GM18511 (cell line): ENCODE measurements at regions not wholly inside any gene's neighbourhood (a gene's known extent, or its start where the extent isn't known, plus 50 kb on each side); places are given as distances from the start of the nearest gene placed in this dataset.
"Not testable (repeated sequence)": the region's sequence is repeated elsewhere in the genome, so short reads cannot be mapped to it uniquely, and the experiment has no call there.

Experiments
- ATAC-seq: cut with Tn5 transposase; IDR thresholded peaks from one replicate; pipeline ENCODE4 v1.9.1; 2021; ENCODE audit warnings: mild to moderate bottlenecking, moderate library complexity; ENCODE audit not compliant: unreplicated experiment

- no peak for ATAC-seq
These were observed 476.8 kb upstream of the CYLC2 start for GRCh38 chr9:102518324-102518723.

DNA sequence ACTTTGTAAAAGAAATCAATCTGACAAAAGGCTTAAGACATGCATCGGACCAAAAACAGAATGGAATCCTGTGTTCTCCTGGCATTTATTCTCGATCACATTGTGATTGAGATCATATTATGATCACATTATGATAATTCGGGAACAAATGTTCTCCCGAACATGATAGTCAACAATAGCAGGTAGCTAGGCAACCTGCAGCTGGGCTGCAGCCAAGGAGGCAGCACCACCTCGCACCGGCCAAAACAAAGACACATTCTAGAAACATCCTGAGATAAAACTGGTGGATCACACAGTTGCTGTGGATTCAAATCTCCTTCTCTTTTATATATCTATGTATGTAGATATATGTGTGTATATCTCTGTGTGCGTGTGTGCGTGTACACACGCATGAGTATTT is 480.6 kb upstream of the CYLC2 start:
- ATAC-seq, result no peak

DNA sequence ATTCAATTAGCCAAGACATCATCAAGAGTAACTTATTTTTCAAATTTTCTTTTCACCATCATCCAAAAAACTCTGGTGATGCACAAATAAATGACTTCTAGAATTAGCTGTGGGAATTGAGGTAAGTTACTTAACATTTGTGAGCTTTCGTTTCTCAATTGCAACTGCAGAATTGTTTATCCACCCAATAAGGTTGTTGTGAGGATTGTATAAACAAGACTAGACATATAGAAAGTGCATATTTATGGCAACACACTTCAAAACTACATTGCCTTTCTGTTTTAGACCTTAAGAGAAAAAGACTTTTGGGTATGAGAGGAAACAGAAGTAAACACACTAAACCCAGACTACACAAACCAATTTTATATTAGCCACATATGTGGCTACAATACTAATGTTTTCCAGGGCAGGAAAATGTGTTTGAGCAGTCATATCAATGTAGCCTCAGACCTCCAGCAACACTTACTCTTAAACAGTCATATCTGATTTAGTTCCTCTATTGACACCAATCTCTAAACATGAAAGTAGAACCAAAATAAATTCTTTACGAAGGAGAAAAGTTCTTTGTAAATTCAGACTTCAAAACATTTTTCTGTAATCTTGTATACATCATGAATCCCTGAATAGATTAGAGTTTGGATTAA is 488.0 kb upstream of the CYLC2 start:
- ATAC-seq, result peak; percentile 57

DNA sequence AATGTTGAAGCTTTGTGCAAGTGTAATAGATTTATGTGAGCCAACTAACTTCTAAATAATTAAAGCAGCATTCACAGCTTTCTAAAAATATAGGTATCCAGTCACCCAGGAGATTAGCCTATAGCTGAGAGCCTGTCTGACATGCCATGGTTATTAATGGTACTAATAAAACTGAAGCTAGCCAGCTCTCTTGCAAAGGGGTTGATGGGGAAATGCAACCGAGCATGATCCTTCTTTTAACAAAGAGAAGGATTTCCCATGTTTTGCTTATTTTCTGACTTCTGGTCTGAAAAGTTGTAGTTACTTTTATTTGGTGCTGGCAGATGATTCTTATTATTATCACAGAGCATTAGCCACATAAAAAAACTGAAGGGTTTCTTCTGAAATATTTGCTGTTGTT is 488.7 kb upstream of the CYLC2 start:
- no peak for ATAC-seq

GRCh38 chr9:102499468-102499867 is 495.7 kb upstream of the CYLC2 start:
- ATAC-seq, result peak; percentile 77

DNA sequence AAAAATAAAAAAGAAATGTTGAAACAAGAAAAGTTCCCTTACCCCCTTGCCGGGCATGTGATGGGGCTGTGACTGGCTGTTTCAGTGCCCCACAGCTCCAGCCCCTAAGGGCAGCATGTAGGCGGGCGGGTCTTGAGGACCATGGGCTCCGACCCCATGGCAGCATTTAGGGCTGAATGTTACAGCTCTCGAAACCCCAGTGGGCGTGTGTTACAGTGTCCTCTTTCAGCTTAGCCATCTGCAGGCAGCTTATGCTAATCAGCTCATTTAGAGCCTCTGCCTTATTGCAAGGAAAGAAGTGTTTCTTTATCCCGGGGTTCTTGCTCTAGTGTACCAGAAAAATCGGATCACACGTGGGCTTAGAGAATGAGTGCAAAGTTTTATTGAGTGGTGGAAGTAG is 497.4 kb upstream of the CYLC2 start:
- no peak for ATAC-seq

DNA sequence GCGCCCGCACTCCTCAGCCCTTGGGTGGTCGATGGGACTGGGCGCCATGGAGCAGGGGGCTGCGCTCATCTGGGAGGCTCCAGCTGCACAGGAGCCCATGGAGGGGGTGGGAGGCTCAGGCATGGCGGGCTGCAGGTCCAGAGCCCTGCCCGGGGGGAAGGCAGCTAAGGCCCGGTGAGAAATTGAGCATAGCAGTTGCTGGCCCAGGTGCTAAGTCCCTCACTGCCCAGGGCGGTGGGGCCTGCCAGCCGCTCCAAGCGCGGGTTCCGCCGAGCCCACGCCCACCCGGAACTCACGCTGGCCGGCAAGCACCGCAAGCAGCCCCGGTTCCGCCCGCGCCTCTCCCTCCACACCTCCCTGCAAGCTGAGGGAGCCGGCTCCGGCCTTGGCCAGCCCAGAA is 508.2 kb upstream of the CYLC2 start:
- not testable (repeated sequence) for ATAC-seq

- ATAC-seq, result no peak
These were observed 511.5 kb upstream of the CYLC2 start for GRCh38 chr9:102483651-102484050.

GRCh38 chr9:102482776-102483175 is 512.4 kb upstream of the CYLC2 start:
- ATAC-seq, result no peak

DNA sequence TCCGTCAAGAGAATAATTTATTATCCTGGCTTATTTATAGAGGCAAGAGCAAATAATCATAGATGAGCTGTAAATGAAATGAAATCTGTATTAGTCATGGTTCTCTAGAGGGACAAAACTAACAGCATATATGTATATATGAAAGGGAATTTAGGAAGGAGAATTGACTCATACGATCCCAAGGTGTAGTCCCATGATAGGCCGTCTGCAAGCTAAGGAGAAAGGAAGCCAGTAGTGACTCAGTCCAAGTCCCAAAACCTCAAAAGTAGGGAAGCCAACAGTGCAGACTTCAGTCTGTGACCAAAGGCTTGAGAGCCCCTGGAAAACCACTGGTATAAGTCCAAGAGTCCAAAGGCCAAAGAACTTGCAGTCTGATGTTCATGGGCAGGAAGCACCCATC is 515.9 kb upstream of the CYLC2 start:
- no peak for ATAC-seq

DNA sequence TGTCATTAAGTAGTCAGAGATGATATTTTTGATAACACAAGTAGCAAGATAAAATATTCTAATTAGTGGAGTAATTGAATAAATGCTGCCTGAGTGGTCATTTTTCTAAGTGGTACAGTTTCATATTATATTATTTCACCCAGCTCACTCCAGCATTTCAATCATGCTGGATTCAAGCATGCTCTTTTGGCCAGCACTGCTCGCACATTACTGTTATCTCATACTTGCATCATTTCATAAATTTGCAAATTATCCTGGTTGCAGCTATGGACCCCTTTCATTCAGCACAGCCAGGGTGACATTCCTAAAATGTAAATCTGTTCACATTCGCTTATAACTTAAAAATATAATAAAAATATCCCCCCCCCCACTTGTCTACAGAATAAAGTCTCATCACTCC is 520.8 kb upstream of the CYLC2 start:
- ATAC-seq, result no peak

DNA sequence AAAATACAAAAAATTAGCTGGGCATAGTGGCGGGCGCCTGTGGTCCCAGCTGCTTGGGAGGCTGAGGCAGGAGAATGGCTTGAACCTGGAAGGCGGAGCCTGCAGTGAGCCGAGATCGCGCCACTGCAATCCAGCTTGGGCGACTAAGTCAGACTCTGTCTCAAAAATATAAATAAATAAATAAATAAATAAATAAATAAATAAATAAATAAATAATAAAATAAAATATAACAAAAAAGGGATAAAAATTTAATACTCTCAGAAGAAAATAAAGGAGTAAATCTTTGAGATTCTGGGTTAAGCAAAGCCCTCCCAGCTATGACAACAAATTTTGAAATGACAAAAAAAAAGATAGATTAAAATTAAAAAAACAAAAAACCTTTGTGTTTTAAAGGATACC is 525.7 kb upstream of the CYLC2 start:
- not testable (repeated sequence) for ATAC-seq

DNA sequence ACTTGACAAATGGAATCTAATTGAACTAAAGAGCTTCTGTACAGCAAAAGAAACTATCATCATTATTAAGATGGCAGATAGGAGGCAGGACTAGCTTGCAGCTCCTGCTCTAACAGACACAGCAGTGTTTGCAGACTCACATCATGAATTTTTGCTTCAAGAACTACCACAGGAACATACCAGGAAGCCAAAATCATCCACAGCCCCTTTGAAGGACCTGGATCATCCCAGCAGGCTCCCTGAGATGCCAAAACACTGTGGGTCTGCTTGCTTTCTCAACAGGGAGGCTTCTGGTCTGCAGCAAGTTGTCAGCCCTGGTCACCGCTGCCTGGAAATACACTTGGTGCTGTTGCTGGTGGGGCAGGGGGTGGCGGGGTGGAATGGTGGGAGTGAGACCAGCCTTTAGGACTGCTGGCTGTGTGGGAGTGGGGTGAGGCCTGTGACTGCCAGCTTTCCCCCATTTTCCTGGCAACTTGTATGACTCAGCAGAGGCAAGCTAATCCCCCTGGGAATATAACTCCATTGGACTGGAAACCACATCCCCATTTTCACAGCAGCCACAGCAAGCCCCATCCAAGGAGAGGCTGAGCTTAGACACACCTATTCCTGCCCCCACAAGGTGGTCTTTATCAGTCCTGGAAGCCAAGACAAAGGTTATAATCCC is 533.8 kb upstream of the CYLC2 start:
- no peak for ATAC-seq

GRCh38 chr9:102459828-102460227 is 535.3 kb upstream of the CYLC2 start:
- no peak for ATAC-seq

DNA sequence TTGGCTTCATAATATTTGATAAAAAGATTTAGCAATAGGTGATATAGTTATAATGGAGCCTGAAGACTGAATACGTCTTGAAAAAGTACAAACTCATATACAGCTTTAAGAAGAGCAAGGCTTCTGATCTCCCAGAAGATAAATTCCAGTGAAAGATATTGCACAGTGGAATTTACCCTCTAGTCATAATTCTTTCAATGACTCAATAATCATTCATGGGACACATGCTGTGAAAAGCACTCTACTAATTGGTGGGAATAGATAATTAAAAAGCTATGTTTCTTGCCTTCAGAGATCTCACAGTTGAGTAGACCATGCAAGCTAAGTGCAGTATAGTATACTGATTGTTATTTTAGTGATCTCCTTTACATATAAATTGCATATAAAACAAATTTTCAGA is 538.6 kb upstream of the CYLC2 start:
- ATAC-seq, result no peak

DNA sequence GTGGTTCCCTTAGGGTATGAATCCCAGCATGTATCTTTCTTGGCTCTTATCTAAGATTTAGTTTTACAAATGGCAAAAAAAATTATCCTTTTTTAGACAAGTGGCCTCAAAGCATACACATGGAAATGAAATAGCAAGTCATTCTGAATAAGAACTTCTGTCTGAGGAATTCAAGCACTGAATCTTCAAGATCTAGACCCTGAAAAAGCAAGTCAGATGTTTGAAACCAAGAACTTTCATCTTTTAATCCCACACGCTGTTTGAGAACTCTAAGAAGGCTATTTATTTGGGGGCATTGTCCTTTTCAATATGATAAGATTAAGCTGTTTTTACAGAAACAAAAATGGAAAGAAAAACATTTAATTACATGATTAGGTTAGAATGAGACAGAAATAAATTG is 549.2 kb upstream of the CYLC2 start:
- no peak for ATAC-seq

- ATAC-seq, result peak; percentile 51
These were observed 549.9 kb upstream of the CYLC2 start for GRCh38 chr9:102445181-102445747.

GRCh38 chr9:102439583-102439982 is 555.5 kb upstream of the CYLC2 start:
- ATAC-seq, result no peak

DNA sequence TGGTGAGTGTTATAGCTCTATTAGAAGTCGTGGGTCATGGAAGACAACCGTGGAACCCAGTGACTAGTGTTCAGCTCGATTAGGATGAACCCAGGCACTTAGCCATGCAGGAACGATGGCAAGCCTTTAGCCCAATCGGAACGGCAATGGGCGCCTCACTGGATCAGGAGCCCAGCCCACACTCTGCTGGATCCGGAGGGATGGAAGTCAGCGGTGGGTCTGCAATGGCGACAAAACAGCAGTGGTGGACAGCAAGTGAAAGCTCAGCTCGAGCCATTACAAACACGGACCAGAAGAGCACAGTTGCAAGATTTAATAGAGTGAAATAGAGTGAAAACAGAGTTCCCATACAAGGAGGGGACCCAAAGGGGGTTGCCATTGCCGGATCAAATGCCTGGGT is 558.5 kb upstream of the CYLC2 start:
- ATAC-seq, result not testable (repeated sequence)

DNA sequence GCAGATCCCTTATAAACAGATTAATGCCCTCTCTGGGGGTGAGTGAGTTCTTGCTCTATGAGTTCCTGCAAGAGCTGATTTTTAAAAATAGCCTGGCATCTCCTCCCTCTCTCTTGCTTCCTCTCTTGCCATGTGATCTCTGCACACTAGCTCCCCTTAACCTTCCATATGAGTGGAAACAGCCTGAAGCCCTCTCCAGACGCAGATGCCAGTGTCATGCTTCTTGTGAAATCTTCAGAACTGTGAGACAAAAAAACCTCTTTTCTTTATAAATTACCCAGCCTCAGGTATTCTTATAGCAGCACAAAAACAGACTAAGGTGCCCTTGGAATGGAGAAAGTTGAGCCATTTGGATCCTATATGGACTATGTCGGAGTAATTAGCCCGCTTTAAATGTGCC is 559.7 kb upstream of the CYLC2 start:
- ATAC-seq, result no peak

DNA sequence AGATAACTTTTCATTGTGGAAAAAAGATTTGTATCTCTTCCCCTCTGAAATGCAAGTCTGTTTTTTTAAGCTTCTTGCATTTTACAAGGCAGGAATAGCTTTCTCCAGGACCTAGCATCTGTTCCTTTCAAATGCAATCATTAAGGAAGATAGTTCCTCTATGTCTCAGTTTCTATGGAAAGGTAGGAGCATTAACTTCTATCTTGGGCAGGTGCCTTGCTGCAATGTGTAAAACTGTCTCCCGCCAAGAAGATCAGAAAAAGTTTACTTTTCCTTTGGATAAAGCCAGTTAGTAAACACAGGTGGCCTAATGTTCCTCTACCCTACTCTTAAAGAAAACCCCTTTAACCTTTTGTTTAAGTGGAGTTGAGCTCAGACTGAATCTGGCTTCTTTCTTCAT is 560.6 kb upstream of the CYLC2 start:
- ATAC-seq, result no peak

DNA sequence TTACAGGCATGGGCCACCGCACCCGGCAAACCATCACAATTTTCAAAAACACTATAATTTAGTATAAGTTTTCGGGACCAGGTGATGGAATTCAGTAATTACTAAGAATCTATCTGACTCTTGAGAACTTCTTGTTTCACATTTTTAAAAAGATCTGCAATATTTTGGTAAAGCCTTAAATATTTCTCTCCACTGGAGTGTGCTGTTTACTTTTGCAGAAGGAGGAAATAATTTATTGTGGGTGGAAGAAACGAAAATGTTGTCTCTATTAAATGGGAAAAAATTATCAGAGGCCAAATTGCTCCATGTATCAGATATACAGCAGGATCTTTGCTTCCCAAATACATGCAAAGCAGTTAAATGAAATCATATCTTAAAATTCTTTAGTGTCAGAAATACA is 566.8 kb upstream of the CYLC2 start:
- no peak for ATAC-seq

DNA sequence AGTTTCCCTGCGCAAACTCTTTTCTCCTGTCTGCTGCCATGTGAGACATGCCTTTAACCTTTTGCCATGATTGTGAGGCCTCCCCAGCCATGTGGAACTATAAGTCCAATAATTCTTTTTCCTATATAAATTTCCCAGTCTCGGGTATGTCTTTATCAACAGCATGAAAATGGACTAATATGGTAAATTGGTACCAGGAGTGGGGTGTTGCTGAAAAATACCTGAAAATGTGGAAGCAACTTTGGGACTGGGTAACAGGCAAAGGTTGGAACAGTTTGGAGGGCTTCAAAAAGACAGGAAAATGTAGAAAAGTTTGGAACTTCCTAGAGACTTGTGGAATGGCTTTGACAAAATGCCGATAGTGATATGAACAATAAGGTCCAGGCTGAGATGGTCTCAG is 578.9 kb upstream of the CYLC2 start:
- not testable (repeated sequence) for ATAC-seq
